ENCODE measurements at regions not wholly inside any gene's neighbourhood (a gene's known extent, or its start where the extent isn't known, plus 50 kb on each side); places are given as distances from the start of the nearest gene placed in this dataset.

GRCh38 chr13:87736849-87737385 is 65.7 kb downstream of the SLITRK5 start:
- Histone ChIP-seq H3K9me2 (replicated peaks; ENCODE audit: insufficient read depth, low read length) (no peaks in the 10 kb centered on the region), H3K9ac (ENCODE audit: low read length) (no peak overlapping the region), H4K20me1 (ENCODE audit: insufficient read depth, low read depth, low read length) (no peaks in the 10 kb centered on the region), H2AFZ (ENCODE audit: low read length) (peak overlapping the region; percentile 60; the same call in 1 of the 2 replicates), H3K27ac (ENCODE audit: low read length) (no peak overlapping the region), H3K9me3 (ENCODE audit: low read length) (no peaks in the 10 kb centered on the region), H3K4me2 (ENCODE audit: low read depth, low read length, poor library complexity, severe bottlenecking) (no peak overlapping the region), H3K27me3 (ENCODE audit: low read length) (no peaks in the 10 kb centered on the region), H3K4me1 (ENCODE audit: low read length) (no peaks in the 10 kb centered on the region), H3K4me3 (ENCODE audit: low read length) (no peak overlapping the region), H3K36me3 (ENCODE audit: insufficient read depth, low read length) (no peaks in the 10 kb centered on the region), H3K79me2 (ENCODE audit: low read length) (no peaks in the 10 kb centered on the region)
- DNase-seq: no peak

- Histone ChIP-seq H2AFZ (ENCODE audit: low read length) (peak overlapping the region; percentile 64), H3K27me3 (ENCODE audit: low read length) (no peaks in the 10 kb centered on the region), H4K20me1 (ENCODE audit: insufficient read depth, low read depth, low read length) (no peaks in the 10 kb centered on the region), H3K4me1 (ENCODE audit: low read length) (peaks cover 23% of the 10 kb centered on the region), H3K9ac (ENCODE audit: low read length) (no peak overlapping the region), H3K9me3 (ENCODE audit: low read length) (no peaks in the 10 kb centered on the region), H3K9me2 (replicated peaks; ENCODE audit: insufficient read depth, low read length) (no peaks in the 10 kb centered on the region), H3K4me3 (ENCODE audit: low read length) (no peak overlapping the region), H3K27ac (ENCODE audit: low read length) (no peak overlapping the region), H3K36me3 (ENCODE audit: insufficient read depth, low read length) (no peaks in the 10 kb centered on the region), H3K4me2 (ENCODE audit: low read depth, low read length, poor library complexity, severe bottlenecking) (peak overlapping the region; percentile 6), H3K79me2 (ENCODE audit: low read length) (no peaks in the 10 kb centered on the region)
- DNase-seq: no peak
These were observed 82.9 kb downstream of the SLITRK5 start for GRCh38 chr13:87754097-87754496.

GRCh38 chr13:87769445-87769844 is 98.3 kb downstream of the SLITRK5 start:
- Histone ChIP-seq H3K36me3 (ENCODE audit: insufficient read depth, low read length) (no peaks in the 10 kb centered on the region), H2AFZ (ENCODE audit: low read length) (0 out of 2 replicates have a peak overlapping the region, but pooled peaks have one; percentile 16), H3K4me3 (ENCODE audit: low read length) (no peak overlapping the region), H3K4me2 (ENCODE audit: low read depth, low read length, poor library complexity, severe bottlenecking) (no peak overlapping the region), H3K9me3 (ENCODE audit: low read length) (no peaks in the 10 kb centered on the region), H3K79me2 (ENCODE audit: low read length) (no peaks in the 10 kb centered on the region), H3K9ac (ENCODE audit: low read length) (no peak overlapping the region), H3K4me1 (ENCODE audit: low read length) (no peaks in the 10 kb centered on the region), H4K20me1 (ENCODE audit: insufficient read depth, low read depth, low read length) (no peaks in the 10 kb centered on the region), H3K9me2 (replicated peaks; ENCODE audit: insufficient read depth, low read length) (no peaks in the 10 kb centered on the region), H3K27me3 (ENCODE audit: low read length) (no peaks in the 10 kb centered on the region), H3K27ac (ENCODE audit: low read length) (no peak overlapping the region)
- no peak for DNase-seq

DNA sequence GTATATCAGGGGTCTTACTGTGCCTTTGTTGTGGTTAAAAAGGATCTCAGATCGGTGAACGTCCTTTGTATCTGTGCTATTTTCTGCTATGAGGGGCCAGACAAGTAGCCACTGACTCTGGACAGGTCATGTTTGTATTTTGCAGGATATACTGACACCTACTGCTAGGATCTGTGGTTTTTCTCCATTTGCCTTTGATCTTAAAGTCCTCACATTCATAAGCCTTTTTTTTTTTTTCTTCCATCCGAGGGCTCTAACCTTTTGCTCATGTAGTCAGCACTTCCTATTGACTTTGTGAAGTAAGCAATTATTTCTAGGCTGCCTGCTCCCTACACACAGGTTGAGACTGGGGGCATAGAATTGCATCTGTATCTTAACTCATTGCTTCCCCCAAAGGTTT is 106.2 kb downstream of the SLITRK5 start:
- peak; percentile 45 for DNase-seq
- no peak overlapping the region for H3K9ac ChIP-seq (ENCODE audit: low read length)
- H3K79me2 ChIP-seq (ENCODE audit: low read length): no peaks in the 10 kb centered on the region

DNA sequence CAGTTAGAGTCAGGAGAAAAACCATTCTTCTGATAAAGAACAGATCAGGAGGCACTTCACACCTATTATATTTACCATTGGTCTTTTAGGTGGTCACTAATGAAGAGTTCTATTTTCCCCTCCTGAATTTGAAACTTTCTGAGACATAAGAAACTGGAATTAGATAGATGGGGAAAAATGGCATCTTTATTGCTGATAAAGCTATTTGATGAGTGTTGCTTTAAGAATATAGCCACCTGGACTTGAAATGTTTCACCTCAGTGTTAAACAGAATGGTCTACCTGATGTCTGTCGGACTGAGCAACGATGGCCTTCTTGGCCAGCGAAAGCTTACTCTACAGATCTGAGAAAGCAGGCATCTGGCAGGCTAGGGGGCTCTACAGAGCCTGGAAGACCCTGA is 107.0 kb downstream of the SLITRK5 start:
- Histone ChIP-seq H4K20me1 (ENCODE audit: insufficient read depth, low read depth, low read length) (no peaks in the 10 kb centered on the region), H2AFZ (ENCODE audit: low read length) (peak overlapping the region; percentile 77), H3K4me1 (ENCODE audit: low read length) (peaks cover 28% of the 10 kb centered on the region), H3K4me2 (ENCODE audit: low read depth, low read length, poor library complexity, severe bottlenecking) (no peak overlapping the region), H3K36me3 (ENCODE audit: insufficient read depth, low read length) (no peaks in the 10 kb centered on the region), H3K27me3 (ENCODE audit: low read length) (no peaks in the 10 kb centered on the region), H3K27ac (ENCODE audit: low read length) (no peak overlapping the region), H3K9me2 (replicated peaks; ENCODE audit: insufficient read depth, low read length) (no peaks in the 10 kb centered on the region), H3K4me3 (ENCODE audit: low read length) (no peak overlapping the region), H3K9ac (ENCODE audit: low read length) (no peak overlapping the region), H3K79me2 (ENCODE audit: low read length) (no peaks in the 10 kb centered on the region), H3K9me3 (ENCODE audit: low read length) (no peaks in the 10 kb centered on the region)
- DNase-seq: no peak

More for the DNA sequence above, 106.2 kb downstream of the SLITRK5 start:
- Histone ChIP-seq H4K20me1 (ENCODE audit: insufficient read depth, low read depth, low read length) (no peaks in the 10 kb centered on the region), H3K4me3 (ENCODE audit: low read length) (no peak overlapping the region), H2AFZ (ENCODE audit: low read length) (peak overlapping the region; percentile 77), H3K27ac (ENCODE audit: low read length) (no peak overlapping the region), H3K4me1 (ENCODE audit: low read length) (peaks cover 28% of the 10 kb centered on the region), H3K36me3 (ENCODE audit: insufficient read depth, low read length) (no peaks in the 10 kb centered on the region), H3K27me3 (ENCODE audit: low read length) (no peaks in the 10 kb centered on the region), H3K4me2 (ENCODE audit: low read depth, low read length, poor library complexity, severe bottlenecking) (peak overlapping the region; percentile 3), H3K9me2 (replicated peaks; ENCODE audit: insufficient read depth, low read length) (no peaks in the 10 kb centered on the region), H3K9me3 (ENCODE audit: low read length) (no peaks in the 10 kb centered on the region)

GRCh38 chr13:87779426-87779825 is 108.3 kb downstream of the SLITRK5 start:
- no peak for DNase-seq
- Histone ChIP-seq H3K9me2 (replicated peaks; ENCODE audit: insufficient read depth, low read length) (no peaks in the 10 kb centered on the region), H2AFZ (ENCODE audit: low read length) (0 out of 2 replicates have a peak overlapping the region, but pooled peaks have one; percentile 77), H3K4me2 (ENCODE audit: low read depth, low read length, poor library complexity, severe bottlenecking) (no peak overlapping the region), H3K4me1 (ENCODE audit: low read length) (peaks cover 28% of the 10 kb centered on the region), H3K9ac (ENCODE audit: low read length) (no peak overlapping the region), H4K20me1 (ENCODE audit: insufficient read depth, low read depth, low read length) (no peaks in the 10 kb centered on the region), H3K27me3 (ENCODE audit: low read length) (no peaks in the 10 kb centered on the region), H3K27ac (ENCODE audit: low read length) (no peak overlapping the region), H3K9me3 (ENCODE audit: low read length) (no peaks in the 10 kb centered on the region), H3K4me3 (ENCODE audit: low read length) (no peak overlapping the region), H3K36me3 (ENCODE audit: insufficient read depth, low read length) (no peaks in the 10 kb centered on the region), H3K79me2 (ENCODE audit: low read length) (no peaks in the 10 kb centered on the region)

- peaks cover 14% of the 10 kb centered on the region for H3K4me1 ChIP-seq (ENCODE audit: low read length)
- no peak overlapping the region for H3K4me3 ChIP-seq (ENCODE audit: low read length)
- H3K79me2 ChIP-seq (ENCODE audit: low read length): no peaks in the 10 kb centered on the region
- no peak overlapping the region for H2AFZ ChIP-seq (ENCODE audit: low read length)
- no peak overlapping the region for H3K4me2 ChIP-seq (ENCODE audit: low read depth, low read length, poor library complexity, severe bottlenecking)
- H3K36me3 ChIP-seq (ENCODE audit: insufficient read depth, low read length): no peaks in the 10 kb centered on the region
- H3K27ac ChIP-seq (ENCODE audit: low read length): no peak overlapping the region
- no peak overlapping the region for H3K9ac ChIP-seq (ENCODE audit: low read length)
- H3K27me3 ChIP-seq (ENCODE audit: low read length): no peaks in the 10 kb centered on the region
- no peak for DNase-seq
- no peaks in the 10 kb centered on the region for H3K9me3 ChIP-seq (ENCODE audit: low read length)
- H3K9me2 ChIP-seq (replicated peaks; ENCODE audit: insufficient read depth, low read length): no peaks in the 10 kb centered on the region
- H4K20me1 ChIP-seq (ENCODE audit: insufficient read depth, low read depth, low read length): no peaks in the 10 kb centered on the region
These were observed 112.2 kb downstream of the SLITRK5 start for GRCh38 chr13:87783366-87783765.

DNA sequence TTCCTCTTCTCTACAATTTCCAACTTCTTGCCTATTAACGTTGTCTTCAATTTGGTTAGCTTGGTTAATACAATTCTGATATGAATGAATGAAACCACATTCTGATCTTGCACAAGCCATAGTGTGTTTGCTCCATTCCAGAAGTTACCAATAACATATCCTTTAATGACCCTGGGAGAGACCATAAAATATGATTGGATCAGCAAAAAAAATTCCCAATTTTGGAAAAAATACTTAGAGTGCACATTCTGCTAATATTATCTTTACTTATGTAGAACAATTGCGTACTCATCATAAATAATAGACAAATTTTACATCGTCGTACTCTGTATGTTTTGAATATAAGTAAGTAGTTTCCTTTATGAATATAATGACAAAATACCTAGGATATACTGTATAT is 117.2 kb downstream of the SLITRK5 start:
- Histone ChIP-seq H3K79me2 (ENCODE audit: low read length) (no peaks in the 10 kb centered on the region), H4K20me1 (ENCODE audit: insufficient read depth, low read depth, low read length) (no peaks in the 10 kb centered on the region), H3K4me1 (ENCODE audit: low read length) (no peaks in the 10 kb centered on the region), H3K4me2 (ENCODE audit: low read depth, low read length, poor library complexity, severe bottlenecking) (no peak overlapping the region), H3K4me3 (ENCODE audit: low read length) (no peak overlapping the region), H3K9me3 (ENCODE audit: low read length) (no peaks in the 10 kb centered on the region), H3K27ac (ENCODE audit: low read length) (no peak overlapping the region), H2AFZ (ENCODE audit: low read length) (no peak overlapping the region; the same call in 1 of the 2 replicates), H3K27me3 (ENCODE audit: low read length) (no peaks in the 10 kb centered on the region), H3K36me3 (ENCODE audit: insufficient read depth, low read length) (no peaks in the 10 kb centered on the region), H3K9ac (ENCODE audit: low read length) (no peak overlapping the region), H3K9me2 (replicated peaks; ENCODE audit: insufficient read depth, low read length) (no peaks in the 10 kb centered on the region)
- no peak for DNase-seq
